ENCODE measurements at regions not wholly inside any gene's neighbourhood (a gene's known extent, or its start where the extent isn't known, plus 50 kb on each side); places are given as distances from the start of the nearest gene placed in this dataset.

GRCh38 chr1:34280509-34280908, 103.8 kb downstream of the C1orf94 start:
- TF ChIP-seq, protein P1, sequence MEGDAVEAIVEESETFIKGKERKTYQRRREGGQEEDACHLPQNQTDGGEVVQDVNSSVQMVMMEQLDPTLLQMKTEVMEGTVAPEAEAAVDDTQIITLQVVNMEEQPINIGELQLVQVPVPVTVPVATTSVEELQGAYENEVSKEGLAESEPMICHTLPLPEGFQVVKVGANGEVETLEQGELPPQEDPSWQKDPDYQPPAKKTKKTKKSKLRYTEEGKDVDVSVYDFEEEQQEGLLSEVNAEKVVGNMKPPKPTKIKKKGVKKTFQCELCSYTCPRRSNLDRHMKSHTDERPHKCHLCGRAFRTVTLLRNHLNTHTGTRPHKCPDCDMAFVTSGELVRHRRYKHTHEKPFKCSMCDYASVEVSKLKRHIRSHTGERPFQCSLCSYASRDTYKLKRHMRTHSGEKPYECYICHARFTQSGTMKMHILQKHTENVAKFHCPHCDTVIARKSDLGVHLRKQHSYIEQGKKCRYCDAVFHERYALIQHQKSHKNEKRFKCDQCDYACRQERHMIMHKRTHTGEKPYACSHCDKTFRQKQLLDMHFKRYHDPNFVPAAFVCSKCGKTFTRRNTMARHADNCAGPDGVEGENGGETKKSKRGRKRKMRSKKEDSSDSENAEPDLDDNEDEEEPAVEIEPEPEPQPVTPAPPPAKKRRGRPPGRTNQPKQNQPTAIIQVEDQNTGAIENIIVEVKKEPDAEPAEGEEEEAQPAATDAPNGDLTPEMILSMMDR (IDR thresholded peaks at IDR 0.05; ENCODE audit: low read depth, low read length), result no peak
- DNase-seq (ENCODE audit: low read depth in 2 of 2), result no peak
- no peak overlapping the region for H3K4me3 ChIP-seq (replicated peaks in 1 of 2; ENCODE audit: low read depth in 2 of 2, low read length in 2 of 2)

- H3K4me3 ChIP-seq (replicated peaks in 1 of 2; ENCODE audit: low read depth in 2 of 2, low read length in 2 of 2), result no peak overlapping the region
- DNase-seq (ENCODE audit: low read depth in 2 of 2), result no peak
- TF ChIP-seq, protein P1 (IDR thresholded peaks at IDR 0.05; ENCODE audit: low read depth, low read length), result no peak
These were observed 106.4 kb downstream of the C1orf94 start for GRCh38 chr1:34283142-34283541.

DNA sequence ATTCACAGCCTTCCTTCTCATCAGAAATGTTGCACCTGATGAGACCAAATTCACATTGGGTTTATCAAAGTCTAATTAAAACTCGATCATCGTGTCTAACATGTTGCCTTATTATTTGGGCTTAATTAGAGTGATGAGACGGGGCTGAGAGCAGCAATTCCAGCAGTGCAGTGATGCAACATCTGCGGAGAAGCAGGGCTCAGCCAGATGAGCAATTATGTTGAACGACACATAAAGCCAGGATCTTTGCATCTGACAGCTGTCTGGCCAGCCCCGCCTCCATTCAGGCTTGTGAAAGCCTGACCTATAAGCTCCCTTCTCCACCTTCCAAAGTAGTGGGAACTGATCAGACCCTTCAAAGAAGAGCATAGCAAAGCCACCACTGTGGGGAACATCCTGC, 109.8 kb downstream of the C1orf94 start:
- TF ChIP-seq, protein P1 (IDR thresholded peaks at IDR 0.05; ENCODE audit: low read depth, low read length), result no peak
- DNase-seq (ENCODE audit: low read depth in 2 of 2), result no peak
- H3K4me3 ChIP-seq (replicated peaks in 1 of 2; ENCODE audit: low read depth in 2 of 2, low read length in 2 of 2), result no peak overlapping the region

- no peak for DNase-seq (ENCODE audit: low read depth in 2 of 2)
- TF ChIP-seq, protein P1 (IDR thresholded peaks at IDR 0.05; ENCODE audit: low read depth, low read length), result no peak
- no peak overlapping the region for H3K4me3 ChIP-seq (replicated peaks in 1 of 2; ENCODE audit: low read depth in 2 of 2, low read length in 2 of 2)
These were observed 114.1 kb downstream of the C1orf94 start for GRCh38 chr1:34290831-34291230.

DNA sequence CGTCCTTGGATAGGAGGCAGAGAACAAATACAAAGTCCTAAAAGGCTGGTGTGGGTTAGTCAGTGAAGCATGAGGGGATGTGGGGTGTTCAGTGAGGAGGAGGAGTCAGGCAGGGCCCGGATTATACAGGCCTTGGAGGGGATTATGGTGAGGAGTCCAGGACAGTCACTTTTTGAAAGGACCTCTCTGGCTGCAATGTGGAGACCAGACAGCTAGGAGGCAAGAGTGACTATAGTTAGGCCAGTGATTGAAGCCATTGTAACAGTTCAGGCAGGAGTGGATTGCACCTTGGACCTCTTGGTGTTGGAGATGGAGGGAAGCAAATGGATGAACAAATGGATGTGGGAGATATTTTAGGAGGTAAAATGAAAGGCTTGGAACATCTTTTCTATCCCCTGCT, 115.8 kb downstream of the C1orf94 start:
- H3K4me3 ChIP-seq (replicated peaks in 1 of 2; ENCODE audit: low read depth in 2 of 2, low read length in 2 of 2), result no peak overlapping the region
- no peak for DNase-seq (ENCODE audit: low read depth in 2 of 2)
- TF ChIP-seq, protein P1 (IDR thresholded peaks at IDR 0.05; ENCODE audit: low read depth, low read length), result no peak

- H3K4me3 ChIP-seq (replicated peaks in 1 of 2; ENCODE audit: low read depth in 2 of 2, low read length in 2 of 2), result no peak overlapping the region
- no peak for DNase-seq (ENCODE audit: low read depth in 2 of 2)
- TF ChIP-seq, protein P1 (IDR thresholded peaks at IDR 0.05; ENCODE audit: low read depth, low read length), result no peak
These were observed 119.4 kb downstream of the C1orf94 start for GRCh38 chr1:34296059-34296458.

- no peak for DNase-seq (ENCODE audit: low read depth in 2 of 2)
- no peak overlapping the region for H3K4me3 ChIP-seq (replicated peaks in 1 of 2; ENCODE audit: low read depth in 2 of 2, low read length in 2 of 2)
- TF ChIP-seq, protein P1 (IDR thresholded peaks at IDR 0.05; ENCODE audit: low read depth, low read length), result no peak
These were observed 126.1 kb downstream of the C1orf94 start for GRCh38 chr1:34302798-34303197.

Measured in cardiac fibroblast (primary cell).